Occipital lobe (tissue), 1 donor: ENCODE measurements at regions not wholly inside any gene's neighbourhood (a gene's known extent, or its start where the extent isn't known, plus 50 kb on each side); places are given as distances from the start of the nearest gene placed in this dataset.
"Not testable (repeated sequence)": the region's sequence is repeated elsewhere in the genome, so short reads cannot be mapped to it uniquely, and the experiment has no call there.

Source experiments
- DNase-seq: peaks from one replicate; lab custom pipeline; 2025; lab: John Stamatoyannopoulos, UW

GRCh38 chr6:86477500-86478148 lies 459.7 kb upstream of the HTR1E start:
- no peak for DNase-seq

GRCh38 chr6:86476311-86476710 lies 461.0 kb upstream of the HTR1E start:
- no peak for DNase-seq

GRCh38 chr6:86474081-86474480 lies 463.2 kb upstream of the HTR1E start:
- no peak for DNase-seq

GRCh38 chr6:86471791-86472190 lies 465.5 kb upstream of the HTR1E start:
- no peak for DNase-seq

- no peak for DNase-seq
These were observed 477.4 kb upstream of the HTR1E start for GRCh38 chr6:86459978-86460377.

- DNase-seq: no peak
These were observed 480.5 kb upstream of the HTR1E start for GRCh38 chr6:86456821-86457220.

- no peak for DNase-seq
These were observed 484.1 kb upstream of the HTR1E start for GRCh38 chr6:86453232-86453631.

GRCh38 chr6:86448398-86448797 lies 488.9 kb upstream of the HTR1E start:
- DNase-seq: no peak

GRCh38 chr6:86440608-86441007 lies 496.7 kb upstream of the HTR1E start:
- no peak for DNase-seq

- DNase-seq: no peak
These were observed 513.8 kb upstream of the HTR1E start for GRCh38 chr6:86423571-86423970.

GRCh38 chr6:86412057-86412456 lies 525.3 kb upstream of the HTR1E start:
- no peak for DNase-seq

- no peak for DNase-seq
These were observed 530.2 kb upstream of the HTR1E start for GRCh38 chr6:86407128-86407527.

- not testable (repeated sequence) for DNase-seq
These were observed 544.5 kb upstream of the HTR1E start for GRCh38 chr6:86392850-86393249.

- DNase-seq: no peak
These were observed 556.7 kb upstream of the HTR1E start for GRCh38 chr6:86380571-86381125.

- DNase-seq: no peak
These were observed 579.5 kb upstream of the HTR1E start for GRCh38 chr6:86357877-86358276.

GRCh38 chr6:86355271-86355670 lies 582.1 kb upstream of the HTR1E start:
- no peak for DNase-seq

- DNase-seq: no peak
These were observed 605.4 kb upstream of the HTR1E start for GRCh38 chr6:86331919-86332318.

GRCh38 chr6:86331265-86331840 lies 606.0 kb upstream of the HTR1E start:
- no peak for DNase-seq

- no peak for DNase-seq
These were observed 631.1 kb upstream of the HTR1E start for GRCh38 chr6:86306210-86306609.

- no peak for DNase-seq
These were observed 643.2 kb upstream of the SYNCRIP start for GRCh38 chr6:86285876-86286275.

- DNase-seq: not testable (repeated sequence)
These were observed 642.3 kb upstream of the SYNCRIP start for GRCh38 chr6:86284809-86285480.

GRCh38 chr6:86283596-86283995 lies 640.9 kb upstream of the SYNCRIP start:
- not testable (repeated sequence) for DNase-seq

- DNase-seq: no peak
These were observed 633.4 kb upstream of the SYNCRIP start for GRCh38 chr6:86276056-86276455.
